HG02870 (cell line): ENCODE measurements at regions not wholly inside any gene's neighbourhood (a gene's known extent, or its start where the extent isn't known, plus 50 kb on each side); places are given as distances from the start of the nearest gene placed in this dataset.
A peak's percentile ranks its signal among the peaks of the same experiment; 100 is the strongest.

Experiments used
- ATAC-seq: cut with Tn5 transposase; IDR thresholded peaks from one replicate; pipeline ENCODE4 v1.9.1; 2021; ENCODE audit warnings: mild to moderate bottlenecking, moderate library complexity; ENCODE audit not compliant: unreplicated experiment

- no peak for ATAC-seq
Measured at GRCh38 chr3:61311044-61311443, 59.8 kb upstream of the FHIT start.

- no peak for ATAC-seq
Measured at GRCh38 chr3:61315871-61316270, 64.6 kb upstream of the FHIT start.

GRCh38 chr3:61323094-61323493, 71.8 kb upstream of the FHIT start:
- no peak for ATAC-seq

GRCh38 chr3:61331929-61332552, 80.8 kb upstream of the FHIT start:
- no peak for ATAC-seq

GRCh38 chr3:61333192-61333961, 82.1 kb upstream of the FHIT start:
- ATAC-seq, result no peak

- ATAC-seq, result no peak
Measured at GRCh38 chr3:61334783-61335182, 83.5 kb upstream of the FHIT start.

GRCh38 chr3:61340931-61341461, 89.7 kb upstream of the FHIT start:
- ATAC-seq, result no peak

GRCh38 chr3:61343543-61343942, 92.3 kb upstream of the FHIT start:
- ATAC-seq, result no peak

- ATAC-seq, result no peak
Measured at GRCh38 chr3:61345020-61345419, 93.8 kb upstream of the FHIT start.

- no peak for ATAC-seq
Measured at GRCh38 chr3:61347981-61348380, 96.7 kb upstream of the FHIT start.

- ATAC-seq, result no peak
Measured at GRCh38 chr3:61349717-61350116, 98.5 kb upstream of the FHIT start.

GRCh38 chr3:61350782-61351309, 99.6 kb upstream of the FHIT start:
- ATAC-seq, result no peak

GRCh38 chr3:61352306-61352705, 101.1 kb upstream of the FHIT start:
- ATAC-seq, result no peak

GRCh38 chr3:61353382-61353781, 102.1 kb upstream of the FHIT start:
- no peak for ATAC-seq

- ATAC-seq, result no peak
Measured at GRCh38 chr3:61354604-61355003, 103.4 kb upstream of the FHIT start.

- no peak for ATAC-seq
Measured at GRCh38 chr3:61356685-61357084, 105.4 kb upstream of the FHIT start.

- ATAC-seq, result no peak
Measured at GRCh38 chr3:61357902-61358301, 106.7 kb upstream of the FHIT start.

- ATAC-seq, result peak; percentile 100
Measured at GRCh38 chr3:61358364-61358763, 107.1 kb upstream of the FHIT start.

- ATAC-seq, result no peak
Measured at GRCh38 chr3:61360297-61360965, 109.2 kb upstream of the FHIT start.

- no peak for ATAC-seq
Measured at GRCh38 chr3:61369678-61370077, 118.4 kb upstream of the FHIT start.

- ATAC-seq, result peak; percentile 65
Measured at GRCh38 chr3:61371123-61371522, 119.9 kb upstream of the FHIT start.

- ATAC-seq, result no peak
Measured at GRCh38 chr3:61372723-61373122, 121.5 kb upstream of the FHIT start.
